Left lobe of liver (tissue), 2 donors: ENCODE measurements at regions not wholly inside any gene's neighbourhood (a gene's known extent, or its start where the extent isn't known, plus 50 kb on each side); places are given as distances from the start of the nearest gene placed in this dataset.
A peak's percentile ranks its signal among the peaks of the same experiment; 100 is the strongest.

Experiments used
- ATAC-seq: fragments of 200-7000 bp; cut with Tn5 transposase; one replicate; pipeline ENCODE4 v1.9.1; 2020; ENCODE audit warnings: mild to moderate bottlenecking, moderate library complexity
- DNase-seq: peaks from one replicate; pipeline ENCODE4 v3.0.0-alpha.2; 2020; ENCODE audit warnings: low spot score
- donor health status: DM: no; HTN: no; CAD: no; lungs with moderate emphysema.
- donor health status: DM: no; HTN: yes; CAD: no.

GRCh38 chr10:110373857-110374654 lies 69.3 kb upstream of the SMNDC1 start:
- DNase-seq (no peak), ATAC-seq (no peak)

- no peak for DNase-seq
These were observed 70.4 kb upstream of the SMNDC1 start for GRCh38 chr10:110375121-110375520.

DNA sequence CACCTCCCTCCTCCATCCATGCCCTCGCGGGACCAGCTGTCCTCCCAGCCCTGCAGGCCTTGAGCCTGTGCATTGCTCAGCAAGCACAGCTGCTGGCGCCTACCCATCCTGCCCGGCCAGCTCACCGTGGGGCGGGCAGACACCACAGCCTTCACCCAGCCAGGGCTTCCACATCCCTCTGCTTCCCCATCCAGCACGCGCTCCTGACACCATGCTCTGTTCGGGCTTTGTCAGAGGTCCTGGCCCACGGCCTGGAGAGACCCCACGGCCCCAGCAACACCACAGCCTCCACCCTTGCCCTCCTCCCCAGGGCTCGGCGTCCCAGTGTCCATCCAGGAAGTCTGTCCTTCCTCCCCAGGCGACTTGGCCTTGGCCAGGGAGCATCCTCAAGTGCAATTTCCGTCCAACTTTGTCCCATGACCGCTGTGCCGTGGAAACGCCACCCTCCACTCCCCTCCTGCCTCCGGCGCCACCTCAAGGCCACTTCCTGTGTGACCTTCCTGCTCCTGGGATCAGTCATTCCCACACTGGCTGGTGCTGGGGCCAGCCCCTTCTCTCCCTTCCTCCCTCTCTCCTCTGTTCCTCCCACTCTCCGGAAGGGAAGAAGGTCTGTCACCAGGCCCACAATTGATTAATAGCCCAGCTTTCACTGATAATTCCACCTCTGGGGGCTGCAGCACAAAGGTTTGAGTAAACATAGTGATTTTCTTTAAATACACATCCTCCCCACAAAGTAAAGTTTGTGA lies 71.5 kb upstream of the SMNDC1 start:
- peak; percentile 60 for DNase-seq

More at GRCh38 chr10:110375121-110375520, 70.4 kb upstream of the SMNDC1 start:
- no peak for ATAC-seq

GRCh38 chr10:110376767-110377160 lies 72.0 kb upstream of the SMNDC1 start:
- ATAC-seq = no peak
- no peak for DNase-seq

More for the DNA sequence above, 71.5 kb upstream of the SMNDC1 start:
- ATAC-seq = peak; percentile 82

DNA sequence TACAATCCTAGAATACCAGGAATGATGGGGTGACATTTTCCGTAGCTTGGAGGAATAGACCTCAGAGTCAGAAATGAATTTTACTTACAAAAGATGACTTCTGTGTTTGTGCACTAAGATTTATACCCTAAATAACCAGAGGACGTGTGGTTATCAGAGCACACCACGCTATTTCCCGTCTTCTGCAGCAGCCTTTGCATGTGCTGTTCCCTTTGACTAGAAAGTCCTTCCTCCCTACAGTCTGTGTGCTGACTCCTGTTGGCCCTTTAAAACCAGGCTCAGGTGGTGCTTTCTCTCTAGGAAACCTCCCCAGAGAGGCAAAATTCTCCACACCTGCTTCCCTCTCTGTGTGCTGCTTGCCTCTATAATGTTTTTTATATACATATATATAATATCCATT lies 73.3 kb upstream of the SMNDC1 start:
- ATAC-seq = no peak
- no peak for DNase-seq

GRCh38 chr10:110378533-110379108 lies 73.9 kb upstream of the SMNDC1 start:
- ATAC-seq (no peak), DNase-seq (no peak)

DNA sequence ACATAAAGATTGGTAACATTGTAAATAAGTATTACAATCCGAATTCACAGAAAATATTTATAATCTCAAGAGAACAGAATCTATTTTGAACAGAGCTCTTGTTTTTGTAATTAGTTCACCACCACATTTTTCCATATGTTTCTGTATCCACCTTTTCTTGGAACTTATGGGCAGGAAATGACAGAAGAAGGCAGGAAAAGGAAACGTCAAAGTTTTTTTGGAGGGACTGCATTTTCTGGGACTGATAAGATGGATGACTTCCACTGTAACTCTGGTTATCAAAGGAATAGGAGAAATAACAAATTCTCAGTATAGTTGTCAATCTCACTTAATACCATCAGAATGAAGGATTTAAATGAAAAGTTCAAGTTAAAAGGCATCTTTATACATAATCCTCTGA lies 75.1 kb upstream of the SMNDC1 start:
- DNase-seq (no peak), ATAC-seq (no peak)

GRCh38 chr10:110380293-110380692 lies 75.6 kb upstream of the SMNDC1 start:
- ATAC-seq (no peak), DNase-seq (no peak)

DNA sequence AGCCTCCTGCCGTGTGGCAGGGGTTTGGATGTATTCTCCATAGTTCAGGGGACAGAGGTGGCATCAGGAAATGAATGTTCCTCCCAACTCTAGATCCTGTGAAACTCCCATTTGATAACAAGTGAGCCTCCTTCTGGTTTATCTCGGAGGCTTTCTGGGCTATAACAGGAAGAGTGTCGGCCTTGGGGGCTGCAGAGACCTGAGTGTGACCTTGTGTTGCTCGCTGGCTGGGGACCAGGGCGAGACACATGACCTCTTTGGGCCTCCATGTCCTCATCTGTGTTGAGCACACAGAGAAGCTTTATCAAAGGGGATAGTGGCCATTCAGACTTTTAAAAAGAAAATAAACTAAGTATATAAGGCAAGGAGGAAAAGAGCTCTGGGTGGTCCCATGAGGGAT lies 78.0 kb upstream of the SMNDC1 start:
- DNase-seq = no peak
- peak; percentile 48 for ATAC-seq

DNA sequence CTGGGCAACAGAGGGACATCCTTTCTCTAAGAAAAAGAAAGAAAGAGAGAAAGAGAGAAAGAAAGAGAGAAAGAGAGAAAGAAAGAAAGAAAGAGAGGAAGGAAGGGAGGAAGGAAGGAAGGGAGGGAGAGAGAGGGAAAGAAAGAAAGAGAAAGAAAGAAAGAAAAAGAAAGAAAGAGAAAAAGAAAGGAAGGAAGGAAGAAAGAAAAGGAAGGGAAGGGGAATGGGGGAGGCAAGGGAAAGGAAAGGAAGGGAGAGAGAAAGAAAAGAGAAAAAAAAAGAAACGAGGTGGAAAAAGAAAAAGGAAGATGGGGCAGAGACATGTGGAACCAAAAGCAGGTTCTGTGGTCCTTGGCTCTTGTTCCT lies 82.9 kb upstream of the SMNDC1 start:
- DNase-seq (no peak), ATAC-seq (no peak)

GRCh38 chr10:110387983-110388686 lies 83.4 kb upstream of the SMNDC1 start:
- no peak for DNase-seq
- ATAC-seq = no peak

DNA sequence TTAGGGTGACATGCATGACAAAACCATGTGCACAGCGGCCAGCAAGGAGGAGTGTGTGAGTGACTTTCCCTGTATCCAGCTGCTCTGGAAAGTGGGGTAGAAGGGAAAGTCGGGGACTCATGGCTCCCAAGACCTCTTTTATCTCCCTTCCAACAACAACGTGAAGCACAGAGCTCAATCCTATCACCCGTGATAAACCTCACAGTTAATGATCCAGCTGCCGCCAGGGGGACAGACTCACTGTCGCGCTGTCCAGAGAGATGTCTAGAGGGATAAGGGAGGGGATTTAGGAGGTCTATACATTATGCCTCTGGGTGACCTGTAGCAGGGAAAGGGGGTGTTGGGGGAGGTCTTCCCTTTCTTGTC lies 84.0 kb upstream of the SMNDC1 start:
- ATAC-seq = no peak
- no peak for DNase-seq

DNA sequence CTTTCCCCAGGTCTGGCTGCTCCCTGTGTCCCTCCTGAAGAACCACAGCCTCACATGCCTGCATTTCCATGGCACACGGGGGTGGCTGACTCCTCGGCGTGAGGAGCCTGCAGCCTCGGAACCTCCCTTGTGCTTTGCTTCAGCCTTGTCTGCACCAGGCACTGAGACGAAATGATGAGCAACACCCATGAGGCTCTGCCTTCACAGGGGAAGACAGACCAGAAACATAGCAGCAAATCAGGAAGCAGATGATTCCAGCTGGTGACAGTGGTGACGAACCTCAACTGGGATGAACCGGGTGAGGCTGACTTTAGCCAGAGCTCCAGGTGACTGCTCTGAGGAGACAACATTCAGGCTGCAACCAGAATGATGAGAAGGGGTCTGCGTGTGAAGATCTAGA lies 84.5 kb upstream of the SMNDC1 start:
- ATAC-seq (no peak), DNase-seq (no peak)

DNA sequence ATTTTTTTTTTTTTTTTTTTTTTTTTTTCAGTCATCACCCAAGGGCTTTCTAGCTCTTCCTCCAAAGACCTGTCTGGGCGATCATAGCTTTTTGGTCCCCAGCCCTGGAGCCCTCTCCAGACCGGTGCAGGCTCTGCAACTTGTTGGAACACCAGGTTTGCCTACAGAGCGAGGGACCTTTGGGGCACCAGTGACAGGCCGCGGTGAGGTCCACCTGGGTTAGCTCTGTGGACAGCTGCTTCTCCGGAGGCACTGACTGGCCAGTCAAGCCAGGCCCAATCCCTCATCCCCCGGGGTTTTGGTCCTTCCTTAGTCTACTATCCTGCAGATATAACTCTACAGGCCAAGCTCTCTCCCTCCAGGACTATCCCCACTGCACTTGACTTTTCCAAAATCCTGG lies 86.8 kb upstream of the SMNDC1 start:
- DNase-seq (no peak), ATAC-seq (no peak)

GRCh38 chr10:110392121-110392520 lies 87.4 kb upstream of the SMNDC1 start:
- ATAC-seq (no peak), DNase-seq (no peak)

DNA sequence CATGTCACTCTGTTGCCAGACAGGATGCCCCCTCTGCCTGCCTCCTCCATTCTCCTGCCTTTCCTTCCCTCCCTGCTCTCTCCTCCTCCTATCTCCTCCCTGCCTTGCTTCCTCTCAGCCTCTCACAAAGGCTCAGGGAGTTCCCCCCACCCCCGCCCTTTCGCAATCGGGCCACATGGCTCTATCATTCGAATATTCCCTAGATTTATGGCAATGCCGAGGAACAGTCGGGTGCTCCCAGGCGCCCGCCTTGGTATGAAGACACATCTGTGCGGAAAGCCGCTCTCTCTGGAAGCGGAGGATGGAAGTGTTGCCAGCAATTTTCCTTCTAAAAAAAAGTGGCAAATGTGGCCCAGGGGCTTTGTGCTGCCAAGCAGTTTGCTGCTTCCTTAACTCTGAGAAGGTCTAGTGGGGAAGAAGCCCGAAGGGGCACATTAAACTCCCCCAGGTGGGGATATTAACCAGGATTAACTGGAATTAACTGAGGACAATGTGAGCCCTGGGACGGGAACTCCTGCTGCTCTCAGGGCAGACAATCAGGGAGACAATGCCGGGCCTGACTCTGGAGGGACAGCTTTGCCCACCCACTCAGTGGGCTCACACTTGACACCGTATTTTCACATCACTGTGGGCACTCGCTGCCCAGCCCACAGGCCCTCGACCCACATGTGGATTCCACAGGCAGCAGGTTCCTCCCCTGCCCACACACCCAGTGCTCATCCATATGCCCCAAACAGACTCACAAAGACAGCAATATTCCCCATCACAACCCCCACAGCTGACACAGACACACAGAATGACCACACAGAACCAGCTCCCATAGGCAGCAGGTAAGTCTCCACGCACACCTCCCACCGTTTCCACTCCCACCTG lies 88.4 kb upstream of the SMNDC1 start:
- ATAC-seq (peak; percentile 3), DNase-seq (no peak)

DNA sequence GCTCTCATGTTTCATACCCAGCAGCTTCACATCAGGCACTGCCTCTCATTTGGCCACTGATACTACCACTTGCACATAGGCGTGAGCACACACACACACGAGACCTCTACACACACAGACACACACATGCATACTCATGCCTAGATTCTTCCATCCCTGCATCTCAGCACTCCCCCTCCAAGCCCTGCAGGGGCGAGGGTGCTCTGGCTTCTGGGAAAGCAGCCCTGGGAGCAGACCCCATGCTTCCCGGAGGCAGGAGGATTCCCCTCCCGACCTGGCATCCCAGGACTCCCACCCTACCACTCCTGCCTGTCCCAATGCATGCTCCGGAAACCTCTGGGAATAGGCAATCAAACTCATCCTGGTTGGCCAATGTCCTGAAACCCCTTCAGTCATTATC lies 89.1 kb upstream of the SMNDC1 start:
- ATAC-seq (no peak), DNase-seq (no peak)

- ATAC-seq (no peak), DNase-seq (no peak)
These were observed 89.6 kb upstream of the SMNDC1 start for GRCh38 chr10:110394296-110394695.

DNA sequence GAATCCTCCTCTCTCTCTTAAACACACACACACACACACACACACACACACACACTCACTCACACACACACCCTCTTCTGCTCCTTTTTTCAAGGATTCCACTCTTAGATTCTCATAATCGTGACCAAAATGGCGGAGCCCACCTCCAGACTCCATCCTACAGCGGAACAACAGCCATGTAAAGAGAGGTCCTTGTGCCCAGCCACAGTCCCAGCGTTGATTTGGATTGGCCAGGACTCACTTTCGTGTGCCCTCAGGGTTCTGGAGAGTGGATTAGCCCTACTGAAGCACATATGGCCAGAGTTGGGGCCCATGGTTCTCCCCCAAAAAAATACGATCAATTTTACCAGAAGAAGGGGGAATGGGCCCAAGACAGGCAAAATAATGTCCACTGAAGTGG lies 90.2 kb upstream of the SMNDC1 start:
- DNase-seq (no peak), ATAC-seq (no peak)
